ENCODE measurements at regions not wholly inside any gene's neighbourhood (a gene's known extent, or its start where the extent isn't known, plus 50 kb on each side); places are given as distances from the start of the nearest gene placed in this dataset.

DNA sequence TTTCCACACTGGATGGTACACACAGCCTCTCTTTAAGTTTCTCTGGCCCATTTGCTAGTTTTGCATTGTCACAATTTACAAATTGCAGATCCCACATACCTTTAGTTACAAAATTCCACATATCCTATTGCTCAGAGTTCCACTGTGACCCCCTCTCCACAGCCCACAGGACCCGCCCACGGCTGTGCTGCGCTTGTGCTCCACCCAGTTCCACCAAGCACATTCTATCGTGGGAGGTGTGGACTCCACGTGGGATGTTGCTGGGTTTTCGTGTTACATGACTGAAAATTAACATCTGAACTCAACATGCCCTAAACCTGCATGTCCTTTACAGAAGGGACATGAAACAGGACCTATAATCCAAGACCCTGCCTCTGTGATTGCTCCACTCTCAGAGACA is 423.0 kb downstream of the IRS2 start:
- TF ChIP-seq, protein P1, sequence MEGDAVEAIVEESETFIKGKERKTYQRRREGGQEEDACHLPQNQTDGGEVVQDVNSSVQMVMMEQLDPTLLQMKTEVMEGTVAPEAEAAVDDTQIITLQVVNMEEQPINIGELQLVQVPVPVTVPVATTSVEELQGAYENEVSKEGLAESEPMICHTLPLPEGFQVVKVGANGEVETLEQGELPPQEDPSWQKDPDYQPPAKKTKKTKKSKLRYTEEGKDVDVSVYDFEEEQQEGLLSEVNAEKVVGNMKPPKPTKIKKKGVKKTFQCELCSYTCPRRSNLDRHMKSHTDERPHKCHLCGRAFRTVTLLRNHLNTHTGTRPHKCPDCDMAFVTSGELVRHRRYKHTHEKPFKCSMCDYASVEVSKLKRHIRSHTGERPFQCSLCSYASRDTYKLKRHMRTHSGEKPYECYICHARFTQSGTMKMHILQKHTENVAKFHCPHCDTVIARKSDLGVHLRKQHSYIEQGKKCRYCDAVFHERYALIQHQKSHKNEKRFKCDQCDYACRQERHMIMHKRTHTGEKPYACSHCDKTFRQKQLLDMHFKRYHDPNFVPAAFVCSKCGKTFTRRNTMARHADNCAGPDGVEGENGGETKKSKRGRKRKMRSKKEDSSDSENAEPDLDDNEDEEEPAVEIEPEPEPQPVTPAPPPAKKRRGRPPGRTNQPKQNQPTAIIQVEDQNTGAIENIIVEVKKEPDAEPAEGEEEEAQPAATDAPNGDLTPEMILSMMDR (conservative IDR thresholded peaks at IDR 0.05; ENCODE audit: low read depth, low read length), result no peak
- DNase-seq (ENCODE audit: low read depth), result no peak
- no peak overlapping the region for H3K4me3 ChIP-seq (ENCODE audit: low read depth, low read length)

DNA sequence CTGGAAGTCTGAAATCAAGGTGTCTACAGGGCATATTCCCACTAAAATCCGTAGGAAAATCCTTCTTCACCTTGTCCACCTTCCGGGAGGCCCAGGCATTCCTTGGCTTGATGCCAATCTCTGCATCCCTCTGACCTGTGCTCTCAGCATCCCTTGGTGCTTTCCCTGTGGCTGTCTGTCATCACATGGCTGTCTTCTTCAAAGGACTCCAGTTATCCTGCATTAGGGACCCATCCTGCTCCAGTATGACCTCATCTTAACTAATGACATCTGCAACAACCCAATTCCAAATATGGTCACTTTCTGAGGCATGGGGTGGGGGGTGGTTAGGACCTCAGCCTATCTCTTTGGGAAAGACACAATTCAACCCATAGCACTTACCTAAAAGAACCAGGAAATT is 423.8 kb downstream of the IRS2 start:
- no peak overlapping the region for H3K4me3 ChIP-seq (ENCODE audit: low read depth, low read length)
- TF ChIP-seq, protein P1 (conservative IDR thresholded peaks at IDR 0.05; ENCODE audit: low read depth, low read length), result no peak
- DNase-seq (ENCODE audit: low read depth), result no peak

DNA sequence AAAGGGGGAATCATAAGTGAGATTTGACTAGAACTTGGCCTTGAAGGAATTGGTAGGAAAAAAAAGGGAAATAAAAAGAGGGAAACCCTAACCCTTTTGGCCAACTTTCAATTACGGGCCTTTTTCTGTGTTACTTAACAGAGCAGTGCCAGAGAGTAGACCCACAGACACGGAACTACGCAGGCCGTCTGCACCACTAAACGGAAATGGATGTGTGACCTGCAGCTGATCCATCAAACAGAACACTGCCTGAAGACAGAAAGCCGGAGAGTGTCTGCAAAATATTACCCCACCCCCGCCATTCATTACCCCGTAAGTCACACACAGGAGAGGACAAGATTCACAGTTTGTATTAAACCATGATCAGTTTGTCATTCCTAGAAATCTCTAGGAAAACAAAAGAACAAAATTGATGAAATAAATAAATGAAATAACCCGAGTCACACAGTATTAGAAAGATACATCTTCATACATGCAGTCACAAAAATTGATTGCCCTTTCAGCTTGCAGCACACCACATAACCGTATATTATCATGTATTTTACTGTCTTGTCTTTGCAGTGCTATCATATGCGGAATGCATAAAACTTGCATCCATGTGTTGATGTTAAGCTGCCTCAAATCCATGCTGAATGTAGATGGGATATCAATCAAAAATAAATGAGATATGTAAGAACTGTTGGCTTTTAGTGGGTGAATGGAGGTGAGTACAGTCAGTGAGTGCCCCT is 424.7 kb downstream of the IRS2 start:
- TF ChIP-seq, protein P1 (conservative IDR thresholded peaks at IDR 0.05; ENCODE audit: low read depth, low read length), result no peak

DNA sequence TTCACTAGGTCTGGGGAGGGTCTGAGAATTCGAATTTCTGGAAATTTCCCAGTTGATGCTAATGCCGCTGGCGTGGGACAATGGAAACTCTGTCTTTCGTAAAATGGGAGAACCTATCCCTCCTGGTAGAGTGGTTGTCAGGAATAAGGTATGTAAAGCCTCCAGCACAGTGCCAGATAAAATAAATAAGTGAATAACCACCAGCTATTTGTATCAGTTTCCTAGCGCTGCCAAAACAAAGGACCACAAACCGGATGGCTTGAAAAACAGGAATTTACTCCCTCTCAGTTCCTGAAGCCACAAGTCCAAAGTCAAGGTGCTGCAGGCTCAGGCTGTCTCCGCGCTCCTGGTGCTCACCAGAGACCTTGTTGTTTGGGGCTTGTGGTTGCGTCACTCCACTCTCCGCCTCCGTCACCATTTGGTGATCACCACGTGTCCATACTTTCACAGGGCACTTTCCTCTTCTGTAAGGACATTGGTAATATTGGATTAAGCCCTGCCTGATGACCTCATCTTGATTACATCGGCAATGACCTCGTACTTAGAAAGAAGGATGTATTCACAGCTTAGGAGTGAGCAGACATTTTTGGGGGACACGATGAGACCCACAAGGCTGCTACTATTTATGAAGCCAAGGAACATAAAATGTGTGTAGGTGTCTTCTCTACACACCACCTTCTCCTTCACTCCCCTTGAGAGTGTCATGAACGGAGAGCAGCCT is 428.5 kb downstream of the IRS2 start:
- TF ChIP-seq, protein P1 (conservative IDR thresholded peaks at IDR 0.05; ENCODE audit: low read depth, low read length), result no peak
- DNase-seq (ENCODE audit: low read depth), result no peak
- no peak overlapping the region for H3K4me3 ChIP-seq (ENCODE audit: low read depth, low read length)

More for the DNA sequence above, 424.7 kb downstream of the IRS2 start:
- no peak overlapping the region for H3K4me3 ChIP-seq (ENCODE audit: low read depth, low read length)
- DNase-seq (ENCODE audit: low read depth), result no peak

DNA sequence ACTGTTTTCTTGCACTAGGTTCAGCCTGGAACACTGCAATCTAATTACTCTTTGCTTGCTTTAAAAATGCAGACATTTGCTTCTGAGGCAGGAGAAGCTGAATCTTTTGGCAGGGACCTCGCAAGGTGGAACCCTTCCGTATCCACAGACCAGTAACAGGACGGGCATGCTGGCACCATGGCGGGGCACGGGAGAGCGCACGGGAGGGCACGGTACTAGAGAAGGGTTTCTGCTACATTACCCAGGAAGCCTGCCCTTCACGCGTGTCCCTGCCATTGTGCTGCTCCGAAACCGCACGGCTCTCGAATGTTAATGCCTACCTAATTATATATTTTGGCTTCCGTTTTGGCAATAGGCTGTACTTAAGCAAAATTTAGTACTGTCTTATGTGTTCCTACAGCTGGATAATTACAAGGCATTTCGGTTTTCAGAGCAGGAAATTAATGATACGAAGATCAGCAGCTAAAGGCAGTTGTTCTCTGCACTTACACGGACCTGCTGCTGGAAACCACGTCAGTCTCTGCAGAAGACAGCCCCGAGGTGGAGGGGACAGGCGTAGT is 430.4 kb downstream of the IRS2 start:
- no peak overlapping the region for H3K4me3 ChIP-seq (ENCODE audit: low read depth, low read length)
- TF ChIP-seq, protein P1 (conservative IDR thresholded peaks at IDR 0.05; ENCODE audit: low read depth, low read length), result no peak
- DNase-seq (ENCODE audit: low read depth), result no peak

- H3K4me3 ChIP-seq (ENCODE audit: low read depth, low read length), result no peak overlapping the region
- DNase-seq (ENCODE audit: low read depth), result no peak
- TF ChIP-seq, protein P1 (conservative IDR thresholded peaks at IDR 0.05; ENCODE audit: low read depth, low read length), result no peak
These were observed 431.2 kb downstream of the IRS2 start for GRCh38 chr13:109355166-109355565.
